Islet of Langerhans (tissue), 1 donor: ENCODE measurements at regions not wholly inside any gene's neighbourhood (a gene's known extent, or its start where the extent isn't known, plus 50 kb on each side); places are given as distances from the start of the nearest gene placed in this dataset.
"Not testable (repeated sequence)": the region's sequence is repeated elsewhere in the genome, so short reads cannot be mapped to it uniquely, and the experiment has no call there.

Experiments used
- FAIRE-seq: peaks from one replicate; lab custom pipeline; 2011; peaks lifted over from hg19 to GRCh38; lab: Jason Lieb, UNC

- no peak for FAIRE-seq
These were observed 793.1 kb downstream of the NXPH1 start for GRCh38 chr7:9226500-9226899.

DNA sequence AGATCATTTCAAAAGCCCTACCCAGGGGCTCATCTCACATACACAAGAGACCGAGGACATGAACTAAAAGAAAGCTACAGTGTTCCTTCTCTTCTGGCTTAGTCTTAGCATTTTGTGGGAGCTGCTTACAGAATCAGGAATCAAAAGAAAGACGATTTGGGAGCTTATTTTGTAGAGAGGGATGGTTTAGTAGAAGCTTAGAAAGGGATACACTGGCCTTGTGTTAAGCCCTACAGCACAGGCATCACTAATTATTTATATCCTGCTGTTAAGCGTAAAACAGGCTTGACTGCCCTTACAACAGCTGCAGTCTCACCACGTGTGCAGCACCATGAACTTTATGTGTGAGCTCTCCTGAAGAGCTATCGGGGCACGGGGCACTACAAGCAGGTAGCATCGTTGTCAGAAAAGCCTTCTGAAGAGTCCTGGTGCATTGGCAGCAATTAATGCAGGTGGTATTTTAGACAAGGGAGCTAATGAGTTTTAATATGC, 798.3 kb downstream of the NXPH1 start:
- FAIRE-seq, result no peak

DNA sequence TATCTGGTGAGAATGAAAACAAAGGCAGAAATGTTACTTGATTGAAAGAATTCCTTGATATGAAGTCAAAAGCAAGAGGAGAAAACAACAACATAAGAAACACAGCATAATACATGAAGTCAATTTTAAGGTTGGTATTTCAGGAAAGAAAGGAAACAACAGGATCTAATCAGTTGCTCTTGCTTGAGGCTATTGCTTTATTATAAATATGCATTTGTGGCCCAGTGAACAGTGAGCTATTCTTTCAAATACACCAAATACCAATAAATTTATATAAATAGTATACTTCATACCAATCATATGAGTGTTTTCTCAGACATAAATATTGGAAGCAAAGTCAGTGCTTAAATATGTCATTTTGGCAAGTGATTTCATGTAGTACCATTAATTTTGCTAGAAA, 806.6 kb downstream of the NXPH1 start:
- no peak for FAIRE-seq

- no peak for FAIRE-seq
These were observed 808.4 kb downstream of the NXPH1 start for GRCh38 chr7:9241826-9242225.

DNA sequence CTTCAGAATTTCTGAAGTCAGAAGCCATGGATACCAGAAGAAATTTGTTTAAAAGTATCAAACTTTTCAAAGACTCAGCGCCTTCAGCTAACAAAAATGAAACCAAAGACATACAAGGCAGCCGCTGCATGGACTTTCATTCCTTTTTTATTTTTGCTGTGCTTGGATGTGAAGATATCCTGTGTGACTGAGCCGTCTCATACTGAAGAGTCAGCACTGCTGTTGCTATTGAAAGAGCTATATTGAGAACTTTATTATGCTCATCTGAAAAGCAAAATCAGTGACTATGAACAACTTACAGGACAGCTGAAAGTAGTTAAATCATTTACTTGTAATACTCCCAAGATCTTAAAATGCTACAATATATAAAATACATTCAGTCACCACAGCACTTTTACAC, 809.2 kb downstream of the NXPH1 start:
- no peak for FAIRE-seq

GRCh38 chr7:9250876-9251275, 817.5 kb downstream of the NXPH1 start:
- no peak for FAIRE-seq

DNA sequence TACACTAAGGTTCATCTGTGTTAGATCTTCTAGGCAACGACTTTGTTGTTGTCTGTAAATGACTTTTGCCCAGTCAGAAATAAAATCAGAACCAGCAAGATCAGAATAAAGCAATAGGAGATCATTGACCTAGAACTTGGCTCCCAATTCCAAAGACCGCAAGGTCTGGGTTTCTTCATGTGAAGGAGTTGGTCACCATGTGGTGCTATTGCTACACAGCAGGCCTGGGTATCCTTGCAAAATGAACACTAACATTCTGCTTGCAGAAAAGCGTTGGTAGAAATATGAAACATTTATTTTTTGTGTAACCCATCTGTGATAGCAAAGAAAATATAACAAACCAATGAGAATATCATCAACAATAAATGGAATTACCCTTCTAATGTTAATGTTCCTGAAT, 831.0 kb downstream of the NXPH1 start:
- FAIRE-seq, result no peak

DNA sequence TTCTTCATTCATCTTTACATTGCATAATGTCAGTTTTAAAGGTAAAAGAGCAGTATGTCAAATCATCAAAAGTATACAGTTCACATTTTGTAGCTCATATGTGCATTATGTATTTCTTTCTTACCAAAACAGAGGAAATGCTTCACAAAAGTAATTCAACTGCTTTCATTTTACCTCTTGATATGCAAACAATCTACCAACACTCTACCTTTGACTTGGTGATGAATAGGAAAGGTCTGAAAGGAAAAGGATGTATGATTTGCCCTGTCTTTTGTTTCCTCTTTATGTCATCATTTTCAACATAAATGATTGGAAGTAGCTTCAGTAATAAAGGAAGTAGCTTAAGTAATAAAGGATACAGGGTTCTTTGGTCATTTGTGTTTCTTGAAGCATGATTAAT, 846.7 kb downstream of the NXPH1 start:
- FAIRE-seq, result no peak

DNA sequence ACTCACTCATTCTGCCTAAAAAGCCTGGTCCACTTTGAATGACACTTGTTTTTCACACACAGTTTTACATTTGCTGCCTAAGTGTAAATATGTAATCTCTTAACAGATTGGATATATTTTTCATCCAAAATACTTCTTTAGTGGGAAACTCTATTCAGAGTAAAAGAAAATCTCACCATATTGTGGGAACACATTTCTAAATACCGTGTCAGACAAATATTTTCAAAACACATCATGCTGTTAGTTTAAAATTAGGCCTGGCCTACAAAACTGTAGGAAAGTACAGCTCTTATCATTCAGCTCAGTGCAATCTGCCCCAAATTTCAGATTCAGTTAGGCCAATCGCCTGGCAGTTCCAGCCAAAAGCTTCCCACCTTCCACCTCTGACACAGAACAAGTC, 849.8 kb downstream of the NXPH1 start:
- FAIRE-seq, result no peak

GRCh38 chr7:9302436-9302835, 869.0 kb downstream of the NXPH1 start:
- no peak for FAIRE-seq

DNA sequence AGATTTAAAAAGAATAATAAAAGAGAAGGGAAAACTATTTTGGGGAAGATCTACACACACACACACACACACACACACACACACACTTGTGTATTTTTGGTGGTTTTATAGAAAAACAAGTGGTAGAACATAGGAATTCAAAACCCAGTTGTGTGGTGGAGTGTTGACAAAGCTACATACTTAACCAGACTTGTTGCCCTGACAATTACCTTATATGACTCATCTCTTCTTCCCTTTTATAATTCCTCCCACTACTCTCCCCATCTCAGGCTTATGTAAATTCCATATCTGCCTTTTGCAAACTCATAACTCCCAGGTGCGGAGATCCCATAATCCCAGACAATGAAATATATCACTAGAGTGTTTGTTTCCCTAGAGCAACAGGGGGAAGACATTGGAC, 873.7 kb downstream of the NXPH1 start:
- no peak for FAIRE-seq

DNA sequence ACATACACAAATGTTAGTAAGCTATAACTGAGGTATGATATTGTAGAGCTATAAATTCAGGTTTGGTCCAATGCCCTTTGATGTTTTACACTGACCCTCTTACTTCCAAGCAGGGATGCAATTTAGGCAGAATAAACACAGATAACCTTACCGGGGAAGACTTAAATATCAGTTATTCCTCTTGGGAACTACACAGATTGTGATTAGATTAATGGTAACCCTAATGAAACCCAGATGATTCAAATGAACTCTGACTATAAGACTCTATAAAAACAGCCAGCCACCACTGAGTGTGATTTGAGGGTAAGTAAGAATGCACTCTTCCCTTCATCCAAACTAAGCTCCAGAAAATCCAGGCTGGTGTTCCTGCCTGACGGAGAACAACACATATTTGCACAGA, 891.1 kb downstream of the NXPH1 start:
- FAIRE-seq, result no peak

DNA sequence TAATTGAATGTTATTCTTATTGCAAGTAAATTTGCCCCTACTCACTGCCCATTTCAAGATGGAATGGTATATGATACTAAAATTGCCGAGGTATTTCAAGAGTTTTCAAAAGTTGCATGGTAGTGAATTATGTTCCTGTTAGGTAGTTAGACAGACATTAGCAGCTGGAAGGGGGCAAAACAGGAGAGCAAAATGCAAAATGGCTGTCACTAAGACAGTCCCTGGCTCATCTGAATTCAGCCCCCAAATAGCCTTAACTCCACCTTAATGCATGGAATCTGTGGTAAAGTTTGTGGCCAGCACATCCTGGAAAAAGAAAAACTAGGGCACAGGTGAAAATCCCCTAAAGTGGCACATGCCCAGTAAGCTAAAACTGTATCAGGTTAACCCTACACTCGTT, 894.9 kb downstream of the NXPH1 start:
- no peak for FAIRE-seq

DNA sequence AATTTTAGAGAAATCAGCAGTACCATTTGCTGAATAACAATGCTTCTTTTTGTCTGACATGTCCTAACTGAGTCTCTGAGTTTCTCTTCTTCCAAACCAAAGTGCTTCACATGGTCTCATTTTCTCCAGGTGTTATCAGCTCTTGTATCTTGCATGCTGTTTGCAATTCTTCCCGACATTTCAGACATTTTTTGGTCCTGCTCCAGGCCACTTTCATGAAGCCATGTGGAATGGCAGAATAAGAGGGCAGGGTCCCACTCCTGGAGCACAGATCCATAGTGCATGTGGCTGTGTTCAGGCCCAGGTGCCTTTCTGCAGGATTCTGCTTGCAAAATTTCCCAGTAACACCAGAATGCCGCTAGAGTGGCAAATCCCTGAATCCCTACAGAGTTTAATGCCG, 916.2 kb downstream of the NXPH1 start:
- FAIRE-seq, result no peak

DNA sequence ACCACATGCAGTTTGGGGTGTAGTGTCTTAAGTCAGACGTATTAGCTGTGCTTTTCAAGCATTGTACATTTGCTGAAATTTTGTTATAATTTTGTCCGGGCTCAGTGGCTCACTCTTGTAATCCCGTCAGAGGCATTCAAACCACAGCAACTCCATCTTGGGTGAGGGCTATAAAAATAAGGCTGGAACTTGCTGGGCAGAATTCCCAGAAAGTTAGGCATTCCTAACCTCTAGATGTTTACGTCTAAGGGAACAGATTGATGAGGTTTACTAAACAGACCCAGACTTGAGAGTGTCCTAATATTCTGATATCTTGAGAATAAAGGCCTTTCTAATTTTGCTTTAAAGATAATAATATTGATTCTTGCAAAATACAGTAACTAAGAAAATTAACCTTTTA, 957.8 kb downstream of the NXPH1 start:
- FAIRE-seq, result no peak

GRCh38 chr7:9391984-9392383, 958.6 kb downstream of the NXPH1 start:
- no peak for FAIRE-seq

DNA sequence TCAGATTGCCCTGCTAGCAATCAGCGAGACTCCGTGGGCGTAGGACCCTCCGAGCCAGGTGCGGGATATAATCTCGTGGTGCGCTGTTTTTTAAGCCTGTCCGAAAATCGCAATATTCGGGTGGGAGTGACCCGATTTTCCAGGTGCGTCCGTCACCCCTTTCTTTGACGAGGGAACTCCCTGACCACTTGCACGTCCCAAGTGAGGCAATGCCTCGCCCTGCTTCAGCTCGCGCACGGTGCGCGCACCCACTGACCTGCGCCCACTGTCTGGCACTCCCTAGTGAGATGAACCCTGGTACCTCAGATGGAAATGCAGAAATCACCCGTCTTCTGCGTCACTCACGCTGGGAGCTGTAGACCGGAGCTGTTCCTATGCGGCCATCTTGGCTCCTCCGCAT, 971.0 kb downstream of the NXPH1 start:
- not testable (repeated sequence) for FAIRE-seq

DNA sequence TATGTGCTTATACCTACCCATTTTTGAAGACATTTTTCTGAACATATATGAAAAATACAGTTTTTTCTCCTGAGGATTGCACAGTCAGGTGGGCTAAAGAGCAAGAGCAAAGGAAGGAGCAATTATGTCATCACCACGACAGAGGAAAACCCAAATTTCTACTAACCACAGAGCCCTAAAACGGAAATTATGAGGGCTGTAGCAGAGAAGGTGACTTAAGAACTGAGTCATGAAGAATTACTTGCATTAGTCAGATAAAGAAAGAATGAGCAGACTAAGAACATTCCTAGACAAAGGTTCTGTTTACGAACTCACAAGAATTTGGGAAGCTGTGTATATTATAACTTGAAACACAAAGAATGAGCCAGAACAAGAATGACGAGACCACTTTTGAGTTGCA, 974.4 kb downstream of the NXPH1 start:
- no peak for FAIRE-seq

DNA sequence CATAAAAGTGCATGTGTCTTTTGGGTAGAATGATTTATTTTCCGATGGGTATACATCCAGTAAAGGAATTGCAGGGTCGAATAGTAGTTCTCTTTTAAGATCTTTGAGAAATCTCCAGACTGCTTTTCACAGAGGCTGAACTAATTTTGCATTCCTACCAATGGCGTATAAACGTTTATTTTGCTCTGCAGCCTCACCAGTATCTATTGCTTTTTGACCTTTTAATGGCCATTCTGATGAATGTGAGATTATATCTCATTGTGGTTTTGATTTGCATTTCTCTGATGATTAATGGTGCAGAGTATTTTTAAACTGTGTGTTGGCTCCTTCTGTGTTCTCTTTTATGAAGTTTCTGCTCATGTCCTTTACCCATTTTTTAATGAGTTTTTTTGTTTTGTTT, 1020.1 kb downstream of the NXPH1 start:
- FAIRE-seq, result no peak

- no peak for FAIRE-seq
These were observed 1055.1 kb downstream of the NXPH1 start for GRCh38 chr7:9488555-9488954.

GRCh38 chr7:9498303-9498702, 1064.9 kb downstream of the NXPH1 start:
- no peak for FAIRE-seq

- no peak for FAIRE-seq
These were observed 1068.9 kb downstream of the NXPH1 start for GRCh38 chr7:9502269-9502668.

DNA sequence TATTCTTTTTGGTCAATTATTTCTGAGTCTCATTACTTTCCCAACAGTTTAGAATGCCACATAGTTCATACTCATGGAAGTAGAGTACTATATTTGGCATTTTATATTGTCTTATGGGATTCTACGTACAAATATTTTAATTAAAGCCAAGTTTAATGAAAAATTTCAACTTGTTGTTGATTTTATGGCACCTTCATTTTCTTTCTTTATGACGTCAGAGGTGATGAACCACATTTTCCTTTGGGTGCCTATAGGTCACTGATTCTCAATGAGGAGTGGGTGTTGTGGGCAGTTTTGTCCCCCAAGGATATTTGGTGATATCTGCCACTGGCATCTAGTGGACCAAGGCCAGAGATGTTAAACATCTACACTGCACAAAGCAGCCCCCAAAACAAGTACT, 1071.3 kb downstream of the NXPH1 start:
- FAIRE-seq, result no peak

DNA sequence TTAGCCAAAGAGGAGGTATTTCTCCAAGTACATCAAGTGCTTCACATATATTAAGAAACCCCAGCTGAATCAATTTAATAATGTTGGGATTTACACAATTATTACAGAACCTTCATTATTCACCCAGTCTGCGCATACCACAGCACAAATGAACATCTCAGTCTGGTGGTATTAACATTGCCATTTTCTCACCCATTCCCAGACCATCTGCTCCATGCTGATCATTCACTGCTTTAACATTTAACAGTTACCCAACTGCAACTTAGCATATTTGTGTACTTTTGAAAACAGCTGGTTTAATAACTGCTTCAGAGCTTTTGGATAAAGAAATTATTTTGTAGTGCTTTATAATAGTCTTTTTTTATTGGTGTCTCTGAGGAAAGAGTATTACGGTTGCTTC, 1072.1 kb downstream of the NXPH1 start:
- FAIRE-seq, result no peak

GRCh38 chr7:9507290-9507689, 1073.9 kb downstream of the NXPH1 start:
- no peak for FAIRE-seq
